K562 (cell line): ENCODE measurements at regions not wholly inside any gene's neighbourhood (a gene's known extent, or its start where the extent isn't known, plus 50 kb on each side); places are given as distances from the start of the nearest gene placed in this dataset.

ENCODE experiments used
- ATAC-seq: fragments of 200-7000 bp; cut with Tn5 transposase; 3 replicates; pipeline ENCODE4 v1.9.1; 2020; ENCODE audit warnings: moderate library complexity
- BruUV-seq: library from RNA; stranded (reverse); fragments of 400-500 nt; replicated peaks from 2 replicates; lab custom pipeline; 2021; lab: Mats Ljungman, UMichigan
- CTCF ChIA-PET: fragments of 300-600 bp; formaldehyde crosslinking; extraction: SDS; loops from one replicate; lab custom pipeline; 2021; ENCODE audit warnings: low intra/inter-chr PET ratio; lab: Yijun Ruan, JAX
- POLR2A ChIA-PET: fragments of 300-600, 350-650 bp; sonication (Branson Sonifier 250); formaldehyde crosslinking; extraction: SDS; loops from one replicate; lab custom pipeline; 2021; ENCODE audit warnings: antibody characterized with exemption, inconsistent platforms; lab: Yijun Ruan, JAX
- DNase-seq, 4 experiments: peaks; one replicate each; pipeline versions ENCODE4 v3.0.0 to v3.0.0-alpha.2; 2011 to 2018; ENCODE audit warnings: low spot score in 3 of 4, mixed read lengths in 3 of 4; ENCODE audit errors: extremely low read depth in 1 of 4
- FAIRE-seq: peaks from 2 replicates; lab custom pipeline; 2011; peaks lifted over from hg19 to GRCh38; lab: Jason Lieb, UNC
- H2AFZ ChIP-seq: 2 replicates; pipeline ENCODE4 v1.6.0; 2011; ENCODE audit warnings: low read depth, low read length, control low read depth, inconsistent platforms
- H3K27ac ChIP-seq: fragments of 200-600 bp; 3 replicates; pipeline ENCODE4 v1.8.0; 2011; ENCODE audit warnings: low read depth, mild to moderate bottlenecking, control low read depth, inconsistent platforms, low read length, moderate library complexity, mixed read lengths; ENCODE audit errors: extremely low read depth
- H3K27me3 ChIP-seq, 2 experiments: fragments of 300-600 bp in 1 of 2; 2 replicates in 1 of 2; 3 replicates in 1 of 2; pipeline versions ENCODE4 v1.6.0 to v1.8.0; 2011; ENCODE audit warnings: inconsistent platforms in 2 of 2, low read length in 2 of 2, mild to moderate bottlenecking in 1 of 2, mixed read lengths in 1 of 2, moderate library complexity in 1 of 2; ENCODE audit not compliant: control insufficient read depth in 2 of 2, insufficient read depth in 2 of 2
- H3K36me3 ChIP-seq: fragments of 300-600 bp; 3 replicates; pipeline ENCODE4 v1.8.0; 2011; ENCODE audit warnings: mild to moderate bottlenecking, low read length, inconsistent platforms; ENCODE audit not compliant: control insufficient read depth, insufficient read depth
- H3K4me1 ChIP-seq, 2 experiments: fragments of 200-600 bp in 1 of 2; replicated peaks in 1 of 2; 2 replicates in 1 of 2; 3 replicates in 1 of 2; pipeline versions ENCODE4 v1.5.1 to v1.8.0; 2011; ENCODE audit warnings: inconsistent platforms in 2 of 2, low read length in 2 of 2, mild to moderate bottlenecking in 1 of 2, mixed read lengths in 1 of 2, moderate library complexity in 1 of 2; ENCODE audit not compliant: control insufficient read depth in 2 of 2, insufficient read depth in 2 of 2
- H3K4me2 ChIP-seq: 2 replicates; pipeline ENCODE4 v1.6.1; 2011; ENCODE audit warnings: low read length, control low read depth, inconsistent platforms, mixed read lengths; ENCODE audit not compliant: insufficient read depth
- H3K4me3 ChIP-seq: fragments of 200-600 bp; sonication (generic), shearing (Covaris generic); 2 replicates; pipeline ENCODE4 v1.5.1; 2016; ENCODE audit warnings: control low read depth, inconsistent platforms
- H3K79me2 ChIP-seq: fragments of 200-600 bp; 3 replicates; pipeline ENCODE4 v1.8.0; 2011; ENCODE audit warnings: low read length, inconsistent platforms; ENCODE audit not compliant: control insufficient read depth, insufficient read depth
- H3K9ac ChIP-seq, 2 experiments: 2 replicates each; pipeline versions ENCODE4 v1.6.0 to v1.6.1; 2011; ENCODE audit warnings: low read depth in 2 of 2, low read length in 2 of 2, control low read depth in 1 of 2, inconsistent platforms in 1 of 2, mild to moderate bottlenecking in 1 of 2, mixed read lengths in 1 of 2; ENCODE audit not compliant: insufficient read depth in 1 of 2
- H3K9me1 ChIP-seq: one replicate; pipeline ENCODE4 v1.6.0; 2011; ENCODE audit warnings: inconsistent platforms, mild to moderate bottlenecking, low read length, moderate library complexity; ENCODE audit not compliant: control insufficient read depth, insufficient read depth
- H3K9me3 ChIP-seq: replicated peaks from 2 replicates; pipeline ENCODE4 v1.5.1; 2011; ENCODE audit warnings: low read depth, low read length, inconsistent platforms; ENCODE audit not compliant: control insufficient read depth, insufficient read depth
- H4K20me1 ChIP-seq: replicated peaks from 2 replicates; pipeline ENCODE4 v1.6.1; 2011; ENCODE audit warnings: low read length, inconsistent platforms, mixed read lengths; ENCODE audit not compliant: control insufficient read depth, insufficient read depth
- NR2C2 ChIP-seq, 2 experiments: fragments of 200-800 bp in 1 of 2; sonication (Bioruptor generic) in 1 of 2; sonication (generic) in 1 of 2; formaldehyde crosslinking in 1 of 2; IDR thresholded peaks; 2 replicates each; pipeline versions ENCODE4 v1.6.1 to v1.8.0; 2016 to 2022; ENCODE audit warnings: mild to moderate bottlenecking in 1 of 2, missing compliant biosample characterization in 1 of 2, missing genetic modification characterization in 1 of 2, missing genetic modification reagents in 1 of 2
- WGBS: fragments of 100-300 bp; shearing (Covaris generic); methylation state at CpG from one replicate; pipeline ENCODE4 v1.1.6; 2016; ENCODE audit warnings: low coverage, mixed read lengths; ENCODE audit not compliant: insufficient coverage; ENCODE audit errors: missing lambda C conversion rate; 5-methylcytosine and 5-hydroxymethylcytosine counted together
- in situ Hi-C: fragments of 300-500 bp; cut with MboI; formaldehyde crosslinking; loops from 4 replicates; pipeline ENCODE4 v1.15.0; 2018; ENCODE audit warnings: inconsistent platforms, mixed read lengths
- intact Hi-C: fragments of 100-400 bp; cut with micrococcal nuclease; formaldehyde crosslinking; loops from 2 replicates; pipeline ENCODE4 v1.14.2; 2022
- TF ChIP-seq, protein P1 (sequence below): fragments of 450-650 bp; IDR thresholded peaks from 2 replicates; pipeline ENCODE4 v1.6.1; 2018; ENCODE audit not compliant: partially characterized antibody

DNA sequence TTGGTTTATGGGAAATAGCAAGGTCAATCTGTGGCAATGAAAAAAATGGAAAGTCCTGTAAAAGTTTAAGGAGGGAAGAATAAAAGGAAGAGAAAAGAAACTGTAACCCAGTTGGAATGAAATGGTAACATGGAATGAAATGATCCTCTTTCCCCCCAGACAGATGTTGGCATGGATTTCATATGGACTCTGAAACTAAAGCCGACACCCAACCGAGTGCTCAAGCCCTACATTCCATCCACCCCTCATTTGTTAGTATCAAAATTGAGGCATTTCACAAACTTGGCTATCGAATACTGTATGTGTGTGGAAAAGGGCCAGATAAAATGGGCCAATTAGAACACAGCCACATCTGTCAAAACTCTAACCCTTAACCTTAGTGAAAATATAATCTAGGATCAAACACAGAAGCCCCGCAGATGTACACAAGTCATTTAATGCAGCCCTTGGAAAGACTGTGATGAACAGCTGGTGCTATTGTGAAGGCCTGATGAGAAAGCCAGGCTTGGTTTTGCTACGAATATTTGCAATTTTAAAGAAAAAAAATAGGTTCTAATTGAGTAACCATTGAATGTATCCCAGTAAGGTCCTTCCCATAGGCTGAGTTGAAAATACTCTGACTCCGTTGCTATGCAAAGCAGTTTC, 72.6 kb upstream of the RGL1 start:
- 2% methylated on average over 6 of the region's 6 CpGs for WGBS
- BruUV-seq: no TSS peak
- H3K4me1 ChIP-seq: no peaks in the 10 kb centered on the region
- peaks cover 0 to 3% of the 10 kb centered on the region in 2 experiments; a peak in 2 of 5 replicates for H3K27me3 ChIP-seq
- no peak for FAIRE-seq
- ChIA-PET POLR2A (interaction anchor here (0.5 kb wide), 1 partner anchor 15 kb away, joined by 3 read pairs; no protein-coding TSS in a partner anchor), CTCF (no interaction called here)
- ATAC-seq: no peak
- no peak overlapping the region for H3K4me3 ChIP-seq
- no peak overlapping the region for H3K9ac ChIP-seq
- intact Hi-C loops: no loop called here
- no peaks in the 10 kb centered on the region for H4K20me1 ChIP-seq
- in situ Hi-C loops: no loop called here
- no peaks in the 10 kb centered on the region for H3K9me3 ChIP-seq
- H3K9me1 ChIP-seq: no peaks in the 10 kb centered on the region
- TF ChIP-seq NR2C2 (CRISPR knock-in tag; IDR thresholded peaks at IDR 0.05): no peak
- TF ChIP-seq NR2C2 (tag; IDR thresholded peaks at IDR 0.05): no peak
- TF ChIP-seq, protein P1, sequence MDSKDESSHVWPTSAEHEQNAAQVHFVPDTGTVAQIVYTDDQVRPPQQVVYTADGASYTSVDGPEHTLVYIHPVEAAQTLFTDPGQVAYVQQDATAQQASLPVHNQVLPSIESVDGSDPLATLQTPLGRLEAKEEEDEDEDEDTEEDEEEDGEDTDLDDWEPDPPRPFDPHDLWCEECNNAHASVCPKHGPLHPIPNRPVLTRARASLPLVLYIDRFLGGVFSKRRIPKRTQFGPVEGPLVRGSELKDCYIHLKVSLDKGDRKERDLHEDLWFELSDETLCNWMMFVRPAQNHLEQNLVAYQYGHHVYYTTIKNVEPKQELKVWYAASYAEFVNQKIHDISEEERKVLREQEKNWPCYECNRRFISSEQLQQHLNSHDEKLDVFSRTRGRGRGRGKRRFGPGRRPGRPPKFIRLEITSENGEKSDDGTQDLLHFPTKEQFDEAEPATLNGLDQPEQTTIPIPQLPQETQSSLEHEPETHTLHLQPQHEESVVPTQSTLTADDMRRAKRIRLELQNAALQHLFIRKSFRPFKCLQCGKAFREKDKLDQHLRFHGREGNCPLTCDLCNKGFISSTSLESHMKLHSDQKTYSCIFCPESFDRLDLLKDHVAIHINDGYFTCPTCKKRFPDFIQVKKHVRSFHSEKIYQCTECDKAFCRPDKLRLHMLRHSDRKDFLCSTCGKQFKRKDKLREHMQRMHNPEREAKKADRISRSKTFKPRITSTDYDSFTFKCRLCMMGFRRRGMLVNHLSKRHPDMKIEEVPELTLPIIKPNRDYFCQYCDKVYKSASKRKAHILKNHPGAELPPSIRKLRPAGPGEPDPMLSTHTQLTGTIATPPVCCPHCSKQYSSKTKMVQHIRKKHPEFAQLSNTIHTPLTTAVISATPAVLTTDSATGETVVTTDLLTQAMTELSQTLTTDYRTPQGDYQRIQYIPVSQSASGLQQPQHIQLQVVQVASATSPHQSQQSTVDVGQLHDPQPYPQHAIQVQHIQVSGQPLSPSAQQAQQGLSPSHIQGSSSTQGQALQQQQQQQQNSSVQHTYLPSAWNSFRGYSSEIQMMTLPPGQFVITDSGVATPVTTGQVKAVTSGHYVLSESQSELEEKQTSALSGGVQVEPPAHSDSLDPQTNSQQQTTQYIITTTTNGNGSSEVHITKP: no peak
- H3K27ac ChIP-seq: no peak overlapping the region
- no peak overlapping the region for H2AFZ ChIP-seq
- H3K79me2 ChIP-seq: no peaks in the 10 kb centered on the region
- H3K4me2 ChIP-seq: no peak overlapping the region
- DNase-seq: no peak
- no peaks in the 10 kb centered on the region for H3K36me3 ChIP-seq
